Osteocyte (in vitro differentiated cells): ENCODE measurements at regions not wholly inside any gene's neighbourhood (a gene's known extent, or its start where the extent isn't known, plus 50 kb on each side); places are given as distances from the start of the nearest gene placed in this dataset.

Experiments
- DNase-seq: peaks from one replicate; pipeline ENCODE4 v3.0.0; 2021; ENCODE audit warnings: mixed read lengths; ENCODE audit not compliant: unreplicated experiment; ENCODE audit errors: extremely low spot score
- H3K27ac Mint-ChIP-seq: one replicate; pipeline ENCODE4 v1.8.0; 2021; ENCODE audit warnings: mild to moderate bottlenecking, mixed read lengths; ENCODE audit not compliant: unreplicated experiment
- H3K27me3 Mint-ChIP-seq: one replicate; pipeline ENCODE4 v1.8.0; 2021; ENCODE audit warnings: mixed read lengths; ENCODE audit not compliant: unreplicated experiment
- H3K36me3 Mint-ChIP-seq: one replicate; pipeline ENCODE4 v1.8.0; 2021; ENCODE audit warnings: mixed read lengths; ENCODE audit not compliant: unreplicated experiment
- H3K4me1 Mint-ChIP-seq: one replicate; pipeline ENCODE4 v1.8.0; 2021; ENCODE audit warnings: mixed read lengths; ENCODE audit not compliant: unreplicated experiment
- H3K4me3 Mint-ChIP-seq: one replicate; pipeline ENCODE4 v1.8.0; 2021; ENCODE audit warnings: mild to moderate bottlenecking, moderate library complexity, mixed read lengths; ENCODE audit not compliant: unreplicated experiment
- H3K9me3 Mint-ChIP-seq: one replicate; pipeline ENCODE4 v1.8.0; 2021; ENCODE audit warnings: mixed read lengths; ENCODE audit not compliant: unreplicated experiment
- CTCF ChIP-seq: fragments of 200-600 bp; sonication (generic); IDR thresholded peaks from 2 replicates; pipeline ENCODE4 v1.5.0; 2021; ENCODE audit warnings: antibody characterized with exemption, mild to moderate bottlenecking, moderate library complexity

- Mint-ChIP-seq H3K9me3 (peaks cover 17% of the 10 kb centered on the region), H3K4me1 (peaks cover 22% of the 10 kb centered on the region), H3K27ac (peak overlapping the region; percentile 33), H3K36me3 (no peaks in the 10 kb centered on the region), H3K4me3 (no peak overlapping the region), H3K27me3 (no peaks in the 10 kb centered on the region)
- DNase-seq, result no peak
- TF ChIP-seq CTCF, result no peak
These were observed 752.7 kb downstream of the METTL15 start for GRCh38 chr11:28860893-28861292.

GRCh38 chr11:28858076-28858475, 749.9 kb downstream of the METTL15 start:
- H3K27me3 Mint-ChIP-seq, result no peaks in the 10 kb centered on the region
- peaks cover 22% of the 10 kb centered on the region for H3K4me1 Mint-ChIP-seq
- H3K4me3 Mint-ChIP-seq, result no peak overlapping the region
- no peaks in the 10 kb centered on the region for H3K36me3 Mint-ChIP-seq
- TF ChIP-seq CTCF, result no peak
- H3K27ac Mint-ChIP-seq, result no peak overlapping the region
- H3K9me3 Mint-ChIP-seq, result peaks cover 26% of the 10 kb centered on the region
- no peak for DNase-seq

- Mint-ChIP-seq H3K9me3 (peaks cover 6% of the 10 kb centered on the region), H3K27me3 (no peaks in the 10 kb centered on the region), H3K4me1 (peaks cover 2% of the 10 kb centered on the region), H3K27ac (no peak overlapping the region), H3K4me3 (no peak overlapping the region), H3K36me3 (peaks cover 3% of the 10 kb centered on the region)
- no peak for DNase-seq
- TF ChIP-seq CTCF, result no peak
These were observed 740.9 kb downstream of the METTL15 start for GRCh38 chr11:28849053-28849452.

- DNase-seq, result no peak
- H3K4me3 Mint-ChIP-seq, result no peak overlapping the region
- no peaks in the 10 kb centered on the region for H3K9me3 Mint-ChIP-seq
- H3K27ac Mint-ChIP-seq, result no peak overlapping the region
- H3K36me3 Mint-ChIP-seq, result no peaks in the 10 kb centered on the region
- peaks cover 8% of the 10 kb centered on the region for H3K4me1 Mint-ChIP-seq
- no peak for TF ChIP-seq CTCF
- H3K27me3 Mint-ChIP-seq, result no peaks in the 10 kb centered on the region
These were observed 734.5 kb downstream of the METTL15 start for GRCh38 chr11:28842716-28843115.

- TF ChIP-seq CTCF, result no peak
- Mint-ChIP-seq H3K27me3 (no peaks in the 10 kb centered on the region), H3K9me3 (peaks cover 4% of the 10 kb centered on the region), H3K4me3 (no peak overlapping the region), H3K4me1 (peaks cover 46% of the 10 kb centered on the region), H3K27ac (peak overlapping the region; percentile 33), H3K36me3 (no peaks in the 10 kb centered on the region)
- DNase-seq, result no peak
These were observed 730.6 kb downstream of the METTL15 start for GRCh38 chr11:28838741-28839140.
